ENCODE measurements at regions not wholly inside any gene's neighbourhood (a gene's known extent, or its start where the extent isn't known, plus 50 kb on each side); places are given as distances from the start of the nearest gene placed in this dataset.

DNA sequence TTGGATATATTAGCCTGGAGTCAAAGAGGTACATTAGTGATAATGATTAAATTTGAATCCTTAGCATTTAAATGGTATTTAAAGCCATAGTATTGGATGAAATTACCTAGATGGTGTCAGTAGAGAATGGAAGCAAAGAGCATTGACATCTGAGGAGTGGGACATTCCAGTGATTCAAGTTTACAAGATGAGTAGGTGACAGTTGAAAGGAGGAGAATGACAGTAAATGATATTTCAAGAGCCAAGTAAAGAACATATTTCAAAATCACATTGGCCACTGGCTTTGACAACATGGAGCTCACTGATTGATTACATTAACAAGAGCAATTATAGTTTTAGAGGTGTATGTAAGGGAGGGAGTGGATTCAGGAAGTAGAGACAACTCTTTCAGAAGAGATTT lies 93.9 kb upstream of the MEF2C start:
- DNase-seq: no peak

DNA sequence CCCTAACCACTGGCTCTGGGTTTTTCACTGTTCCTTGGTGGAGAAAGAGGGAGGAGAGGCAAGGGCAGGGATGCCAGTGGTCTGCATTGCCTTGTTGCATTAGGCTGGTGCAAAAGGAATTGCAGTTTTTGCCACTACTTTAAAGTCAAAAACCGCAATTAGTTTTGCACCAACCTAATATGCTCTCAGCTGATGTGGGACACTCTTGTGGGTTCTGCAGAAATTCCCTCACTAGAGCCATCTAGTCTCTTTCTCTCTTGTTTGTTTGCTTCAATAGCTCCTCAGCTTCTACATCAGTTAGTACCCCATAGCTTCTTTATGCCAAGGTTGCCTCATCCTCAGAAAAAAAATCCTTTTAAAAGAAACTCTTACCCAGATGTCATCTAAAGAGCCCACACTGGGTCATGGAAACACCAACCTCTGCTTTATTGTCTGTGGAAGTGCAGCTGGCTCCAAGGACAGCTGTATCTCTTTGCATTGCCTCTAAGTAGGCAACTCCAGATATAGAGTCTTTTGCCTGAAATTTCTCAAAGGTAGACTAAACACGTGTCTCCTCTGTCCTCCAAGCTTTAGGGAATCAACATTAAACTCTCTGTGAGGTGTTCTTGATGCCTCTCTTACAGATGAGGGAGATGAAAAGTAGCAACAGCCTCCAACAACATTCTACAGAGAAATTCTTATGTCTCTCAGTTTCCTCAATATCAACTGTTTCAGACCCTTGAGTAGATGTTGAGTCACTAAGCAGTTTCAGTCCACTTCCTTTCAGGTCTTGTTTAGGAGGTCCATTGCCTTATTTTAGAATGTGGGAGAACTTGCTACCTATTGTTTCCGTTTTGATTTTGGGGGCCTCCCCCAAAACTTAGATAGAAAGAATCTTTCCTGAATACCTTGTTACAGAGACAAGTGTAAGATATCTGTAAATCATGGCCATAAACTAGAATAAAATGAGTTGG lies 84.9 kb upstream of the MEF2C start:
- no peak for DNase-seq

DNA sequence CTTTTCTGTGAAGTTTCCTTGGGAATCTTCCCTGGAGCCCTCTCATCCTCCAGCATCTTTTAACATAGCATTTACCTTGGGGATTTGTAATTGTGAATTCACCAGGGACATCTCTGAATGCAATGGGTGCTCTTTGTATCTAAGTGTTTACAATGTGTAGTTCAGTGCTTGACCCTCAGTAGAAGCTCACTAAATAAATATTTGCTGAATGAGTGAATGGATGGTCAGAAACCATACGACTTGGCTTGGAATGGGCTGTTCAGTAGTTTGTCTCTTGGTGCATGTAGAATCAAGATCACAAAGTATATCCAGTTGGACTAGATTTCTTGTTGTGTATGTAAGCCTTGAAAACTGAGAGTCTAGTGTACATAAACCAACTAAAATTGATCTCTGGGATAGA lies 81.8 kb upstream of the MEF2C start:
- no peak for DNase-seq

DNA sequence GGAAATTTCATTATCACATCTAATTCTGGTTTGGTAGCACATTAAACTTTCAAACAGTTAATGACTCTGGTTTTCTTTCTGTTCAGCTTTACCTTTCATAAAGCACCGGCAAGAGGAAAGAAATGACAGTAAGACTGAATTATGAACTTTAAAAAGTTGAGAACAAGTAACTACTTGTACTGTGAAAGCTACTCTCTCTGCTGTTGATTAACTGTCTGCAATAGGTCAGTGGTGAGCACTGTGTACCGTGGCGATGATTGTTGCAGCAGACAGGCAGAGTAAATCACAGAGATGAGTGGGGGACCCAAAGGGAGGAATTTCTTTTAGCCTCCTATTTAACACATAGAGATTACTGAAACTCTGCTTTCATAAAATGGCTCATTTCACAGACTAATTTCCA lies 74.0 kb upstream of the MEF2C start:
- DNase-seq: no peak

DNA sequence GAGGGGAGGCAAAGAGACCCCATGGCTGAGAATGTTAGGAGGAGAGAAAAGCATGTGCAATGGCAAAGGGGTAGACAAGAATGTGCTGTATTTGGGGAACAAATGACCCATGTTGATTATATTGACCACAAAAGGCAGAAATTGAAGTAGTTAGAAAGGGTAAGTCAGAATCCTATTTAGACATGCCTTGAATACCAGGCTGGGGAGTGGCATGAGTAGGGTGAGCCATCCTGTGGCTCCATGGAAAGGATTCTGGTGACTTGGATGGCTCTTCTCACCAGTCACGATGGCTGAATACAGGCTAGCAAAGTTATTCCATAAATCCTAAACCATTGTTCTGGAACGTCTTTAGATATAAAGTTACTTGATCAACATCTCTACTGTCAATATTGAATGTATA lies 73.4 kb upstream of the MEF2C start:
- DNase-seq: no peak

DNA sequence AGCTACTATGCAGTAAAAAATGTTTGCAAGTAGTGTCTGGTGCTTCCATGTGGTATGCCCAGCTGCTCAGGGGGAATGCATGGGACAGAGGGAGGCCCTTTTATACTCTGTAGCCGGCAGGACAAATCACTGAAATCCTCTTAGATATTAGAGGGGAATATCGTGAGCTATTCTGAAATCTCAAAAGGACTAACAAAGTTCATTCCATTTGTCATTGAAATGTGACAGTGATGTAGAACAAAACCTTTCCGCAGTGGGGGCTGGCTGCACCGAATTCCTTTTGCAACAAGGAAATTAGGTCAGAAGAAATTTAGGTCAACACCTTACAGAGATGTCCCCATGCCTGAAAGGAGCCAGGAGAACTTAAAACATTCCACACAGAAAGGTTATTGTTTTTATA lies 72.4 kb upstream of the MEF2C start:
- DNase-seq: no peak

DNA sequence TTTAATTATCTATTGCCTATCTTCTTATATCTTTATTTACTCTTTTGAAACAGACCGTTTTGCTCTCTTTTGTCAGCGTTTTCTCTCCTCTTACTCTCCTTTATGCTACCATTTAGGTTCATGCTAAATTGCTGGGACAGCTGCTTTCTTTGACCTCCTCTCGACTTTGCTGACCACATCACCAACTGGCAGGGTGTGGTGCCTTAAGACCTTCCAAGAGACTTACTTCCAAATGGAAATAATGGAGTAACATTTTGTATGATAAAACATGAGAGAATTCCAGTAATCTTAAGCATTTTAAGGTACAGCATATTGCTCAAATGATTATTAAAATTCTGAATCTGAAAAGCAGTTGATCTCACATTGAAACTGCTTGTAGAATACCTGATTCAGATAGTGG lies 71.5 kb upstream of the MEF2C start:
- no peak for DNase-seq

DNA sequence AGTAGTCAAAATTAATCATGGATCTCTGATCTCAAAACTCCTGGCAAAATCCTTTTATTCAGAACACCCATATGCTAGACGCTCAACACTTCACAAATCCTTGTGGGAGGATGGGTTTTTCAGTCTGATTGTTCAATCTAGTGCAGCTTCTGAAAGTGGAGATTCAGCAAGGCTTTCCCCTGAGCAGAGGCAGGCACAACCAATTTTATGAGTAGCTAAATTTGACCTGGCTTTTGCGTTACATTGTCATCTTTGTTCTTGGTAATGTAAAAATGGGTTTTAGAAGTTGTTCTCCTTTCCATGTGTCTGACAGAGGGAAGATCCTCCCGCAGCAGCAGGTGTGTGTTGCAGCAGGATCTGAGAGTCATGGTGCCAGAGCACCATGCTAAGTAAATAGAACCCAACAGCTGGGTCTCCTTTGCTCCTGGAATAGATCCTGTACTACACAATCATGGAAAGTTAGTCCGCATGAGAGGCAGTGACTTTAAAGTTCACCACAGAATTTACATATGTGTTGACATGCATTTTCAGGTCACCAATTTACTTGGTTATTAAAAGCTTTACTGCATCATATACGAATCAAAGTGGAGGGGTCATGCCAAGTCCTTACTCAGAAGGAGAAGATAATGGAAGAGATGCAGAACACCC lies 70.1 kb upstream of the MEF2C start:
- no peak for DNase-seq

DNA sequence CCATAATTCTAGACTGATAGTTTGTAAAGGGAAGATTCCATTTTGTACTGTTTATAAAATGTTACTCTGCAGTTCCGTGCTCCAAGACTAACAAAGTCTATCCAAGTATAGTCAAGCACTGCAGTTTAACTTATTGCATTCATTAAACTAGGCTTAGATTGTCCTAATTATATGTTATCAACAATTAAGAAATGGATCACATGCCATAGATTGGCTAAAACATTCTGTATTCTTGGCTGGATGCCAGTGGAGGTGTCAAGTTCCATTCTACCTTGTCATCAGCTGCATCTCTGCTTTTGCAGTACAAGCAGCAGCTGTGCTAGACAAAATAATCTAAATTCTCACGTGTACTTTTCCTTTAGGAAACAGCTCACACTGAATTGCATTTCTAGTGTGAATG lies 69.4 kb upstream of the MEF2C start:
- no peak for DNase-seq

DNA sequence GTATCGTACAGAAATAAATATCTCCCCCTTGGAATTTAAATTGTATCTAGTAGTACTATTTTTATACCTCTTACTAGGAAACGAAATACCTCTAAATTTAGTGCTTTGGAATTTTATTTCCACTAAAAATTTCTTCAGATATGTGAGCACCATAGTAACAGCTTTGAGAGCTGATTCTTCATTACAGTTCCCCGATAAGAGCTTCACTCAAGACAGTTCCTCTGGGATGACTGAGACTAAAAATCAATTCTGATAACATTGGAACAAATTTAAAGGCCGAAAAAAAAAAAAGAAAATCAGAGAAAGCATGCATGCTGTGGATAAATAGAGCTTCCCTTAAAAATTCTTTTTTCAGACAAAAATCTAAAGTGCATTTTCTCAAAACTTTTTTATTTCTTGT lies 68.5 kb upstream of the MEF2C start:
- no peak for DNase-seq

DNA sequence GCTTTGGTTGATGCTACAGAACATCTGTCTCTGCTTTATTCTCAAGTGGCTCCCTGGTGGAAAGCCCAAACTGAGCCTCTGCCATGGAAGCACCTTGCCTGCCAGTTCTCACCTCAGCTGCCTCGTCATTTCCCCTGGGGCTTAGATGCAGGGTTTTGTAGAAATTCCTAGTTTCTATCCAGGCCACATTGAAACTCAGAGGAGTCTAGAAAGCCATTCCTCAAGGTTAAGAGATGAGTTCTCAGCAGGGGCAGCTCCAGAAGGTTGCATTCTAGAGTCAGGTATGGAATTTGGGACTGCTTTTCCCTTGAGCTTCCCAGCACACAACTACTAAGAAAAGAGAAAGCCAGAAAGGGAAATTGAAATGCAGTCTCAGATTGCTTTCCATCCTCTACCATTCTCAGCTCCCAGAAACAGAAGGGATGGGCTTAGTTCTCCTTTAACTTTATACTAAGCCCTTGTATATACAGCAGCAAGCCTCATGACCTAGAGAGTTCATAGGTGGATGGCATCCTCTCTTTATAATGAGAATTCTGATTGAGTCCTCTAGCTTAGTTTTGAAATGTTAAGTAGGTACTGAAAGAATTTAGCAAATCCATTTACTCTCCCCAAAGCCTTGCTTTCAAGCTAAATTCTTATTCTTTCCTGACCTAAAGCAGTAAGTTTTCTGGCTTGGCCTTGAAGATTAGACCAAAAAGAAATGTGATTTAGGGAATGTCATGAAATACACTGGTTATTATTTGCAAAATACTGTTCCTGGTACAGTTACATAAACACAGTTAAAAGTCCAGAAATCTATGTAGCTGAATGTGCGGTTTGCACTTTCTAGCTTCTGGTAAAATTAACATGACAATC lies 66.0 kb upstream of the MEF2C start:
- DNase-seq: no peak

DNA sequence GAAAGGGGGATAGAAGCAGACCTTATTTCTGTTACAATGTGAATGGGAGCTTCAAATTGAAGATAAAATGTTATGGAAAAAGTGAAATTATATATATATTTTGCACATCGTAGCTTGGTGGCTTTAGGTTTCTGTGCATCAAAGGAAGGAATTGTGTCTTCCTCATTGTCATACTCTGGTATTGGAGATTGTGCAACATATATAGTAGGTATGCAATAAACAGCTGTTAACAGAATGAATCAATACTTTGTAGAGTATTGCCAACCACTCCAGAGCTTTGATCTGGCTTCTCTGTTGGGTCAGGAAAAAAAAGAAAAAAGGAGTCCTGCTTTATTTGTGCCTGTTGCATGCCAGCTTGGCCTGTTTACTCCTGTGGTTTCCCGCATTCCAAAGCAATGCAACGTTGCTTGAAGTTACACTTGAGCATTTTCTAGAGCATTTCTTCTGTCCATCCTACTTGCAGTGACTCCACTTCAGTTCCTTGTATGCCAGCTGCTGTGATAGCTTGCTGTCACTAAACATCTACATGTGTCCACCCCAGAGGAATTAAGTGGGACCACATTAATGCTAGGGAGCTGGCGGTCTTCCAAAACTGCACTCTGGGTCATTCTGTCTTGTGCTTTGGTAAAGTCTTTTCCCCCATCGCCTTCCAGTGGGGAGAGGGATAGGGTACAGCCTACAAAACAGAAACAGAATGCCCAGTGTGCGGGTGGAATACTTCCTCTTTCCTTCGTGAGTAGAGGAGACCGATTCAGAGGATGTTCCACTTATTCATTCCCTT lies 62.0 kb upstream of the MEF2C start:
- no peak for DNase-seq

DNA sequence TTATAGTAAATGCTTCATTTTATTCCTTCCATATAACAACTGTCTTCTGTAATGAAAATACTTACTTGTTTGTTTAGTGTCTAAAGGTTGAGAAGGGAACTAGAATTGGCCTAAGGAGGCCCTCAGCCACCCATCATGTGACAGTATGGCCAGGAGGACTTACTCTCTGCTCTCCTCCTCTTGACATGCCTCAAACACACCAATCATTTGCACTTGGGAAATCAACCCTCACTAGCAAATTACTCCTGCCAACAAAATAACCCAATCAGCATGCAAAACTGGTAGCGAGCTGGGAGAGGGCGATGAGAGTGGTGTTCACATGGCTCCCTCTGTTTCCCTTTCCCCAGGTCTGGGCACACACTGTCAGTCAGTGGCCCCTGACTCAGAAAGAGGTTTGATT lies 58.6 kb upstream of the MEF2C start:
- no peak for DNase-seq

DNA sequence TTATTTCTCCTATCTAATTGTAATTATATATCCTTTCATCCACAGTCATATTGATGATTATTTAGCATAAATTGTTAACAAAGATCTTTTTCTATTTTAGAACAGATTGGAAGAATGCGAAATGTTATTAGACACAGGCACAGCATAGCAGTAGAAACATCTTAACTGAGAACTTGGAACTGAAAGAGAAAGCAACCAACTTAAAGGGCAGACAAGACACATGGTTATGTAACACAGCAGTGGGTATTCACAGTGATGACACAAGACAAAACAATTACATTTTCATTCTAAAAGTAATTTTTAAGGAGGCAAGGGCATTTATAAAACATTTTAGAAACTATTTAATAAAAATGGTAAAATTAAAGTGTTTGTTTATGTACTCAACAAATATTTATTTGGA lies 57.7 kb upstream of the MEF2C start:
- no peak for DNase-seq

DNA sequence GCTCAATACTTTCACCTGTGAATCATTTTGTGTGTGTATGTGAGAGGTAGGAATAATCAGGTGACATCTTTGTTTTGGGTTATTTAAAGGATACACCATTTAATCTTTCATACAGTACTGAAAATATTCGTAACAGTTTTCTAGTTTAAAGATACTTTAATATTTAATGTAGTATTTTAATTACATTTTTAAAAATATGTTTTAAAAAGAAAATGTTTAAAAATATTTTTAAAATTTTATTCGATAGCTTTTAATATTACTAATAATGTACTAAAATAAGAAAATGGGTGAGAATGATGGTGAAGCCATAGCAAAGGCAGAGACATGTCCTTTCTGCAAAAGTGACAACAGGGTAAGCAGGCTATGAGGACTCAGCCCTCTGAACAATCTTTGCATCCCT lies 56.3 kb upstream of the MEF2C start:
- no peak for DNase-seq

DNA sequence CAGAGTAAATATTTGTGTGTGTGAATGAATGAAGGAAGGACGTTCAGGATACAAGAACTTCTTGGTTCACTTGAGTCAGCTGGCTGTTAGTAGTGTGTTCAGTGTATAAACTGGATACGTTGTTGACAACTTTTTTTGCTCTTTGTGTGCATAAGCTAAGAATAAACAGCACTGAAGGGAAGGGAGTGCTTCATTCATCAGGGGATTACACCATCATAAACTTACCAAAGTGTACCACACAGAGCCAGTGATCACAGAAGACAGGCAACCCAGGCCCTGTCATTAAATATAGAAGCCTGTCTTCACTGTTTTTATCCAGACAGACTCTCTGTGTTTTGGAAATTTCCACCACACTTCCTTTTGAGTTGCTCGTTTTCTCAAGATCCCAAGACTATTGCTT lies 55.5 kb upstream of the MEF2C start:
- DNase-seq: no peak

DNA sequence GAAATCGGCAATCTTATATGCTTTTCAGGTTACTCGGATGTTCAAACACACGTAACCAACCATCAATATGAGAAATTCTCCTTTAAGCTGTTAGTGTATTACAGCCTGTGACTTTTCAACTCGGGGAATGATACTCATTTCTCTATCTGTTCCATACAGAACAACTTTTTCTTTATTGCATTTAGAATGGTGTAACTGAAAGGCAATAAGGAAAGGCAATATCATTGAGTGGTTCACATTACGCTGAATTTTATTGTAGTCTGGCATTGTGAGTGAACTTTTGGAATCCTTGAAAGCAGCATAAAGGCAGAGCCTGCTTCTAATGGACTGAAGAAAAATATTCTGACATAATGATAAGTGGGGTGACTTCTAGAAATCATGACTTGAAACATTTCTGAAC lies 54.4 kb upstream of the MEF2C start:
- DNase-seq: no peak

DNA sequence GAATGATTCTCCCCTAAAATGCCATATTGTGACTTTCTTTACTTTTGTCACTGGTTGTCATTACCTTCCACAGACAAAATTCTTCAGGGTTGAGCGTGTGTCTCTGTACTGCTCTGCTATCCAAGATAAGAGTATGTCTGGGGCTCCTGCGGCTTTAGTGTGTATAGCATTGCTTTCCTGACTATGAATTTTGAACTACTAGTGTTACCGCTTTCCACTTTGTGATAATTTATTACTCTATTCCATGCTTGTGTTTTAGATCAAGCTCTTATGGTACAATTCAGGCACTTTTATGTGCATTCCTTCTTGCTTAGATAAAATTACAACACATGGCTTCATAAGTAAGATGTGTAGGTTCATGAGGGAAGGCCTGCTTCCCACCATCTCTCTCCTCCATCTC lies 51.5 kb upstream of the MEF2C start:
- DNase-seq: no peak

Data from muscle of arm (tissue), 1 donor.